ENCODE measurements at regions not wholly inside any gene's neighbourhood (a gene's known extent, or its start where the extent isn't known, plus 50 kb on each side); places are given as distances from the start of the nearest gene placed in this dataset.

DNA sequence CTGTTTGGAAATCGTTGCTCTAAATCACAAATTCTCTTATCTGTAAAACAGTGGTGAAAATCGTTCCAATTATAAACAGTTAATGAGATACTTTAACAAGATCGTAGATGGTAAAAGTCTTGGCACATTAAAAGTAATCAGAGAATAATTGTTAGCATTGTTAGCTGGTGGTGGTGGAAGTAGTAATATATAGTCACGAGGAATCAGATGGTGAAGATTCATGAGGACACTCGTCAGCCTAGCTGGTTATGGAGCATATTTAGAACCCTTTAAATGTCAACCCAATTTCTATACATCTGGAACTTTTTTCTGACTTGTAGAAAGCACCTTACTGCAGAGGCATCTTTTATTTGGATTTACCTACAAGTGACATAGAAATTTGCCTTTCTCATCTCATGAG is 190.8 kb downstream of the TLE1 start:
- no peak overlapping the region for H3K4ac ChIP-seq (replicated peaks; ENCODE audit: insufficient read length, low read depth, low read length)
- DNase-seq (ENCODE audit: low read depth in 1 of 2, low spot score in 2 of 2) (no peak), FAIRE-seq (no peak)
- H2BK120ac ChIP-seq (replicated peaks; ENCODE audit: low read depth, low read length) = no peak overlapping the region
- 93% methylated on average over 5 of the region's 5 CpGs; no CpG with 5 or more reads in 1 of the 2 experiments for WGBS, 2 experiments (ENCODE audit: extremely low coverage in 1 of 2, insufficient coverage in 1 of 2, insufficient read length in 1 of 2, insufficient replicate concordance in 2 of 2, low coverage in 1 of 2, low lambda C conversion rate in 2 of 2, missing lambda C conversion rate in 1 of 2)
- no peak overlapping the region for H3K27ac ChIP-seq (ENCODE audit: low read depth, low read length)
- no peak overlapping the region for H4K91ac ChIP-seq (replicated peaks; ENCODE audit: insufficient read length, low read length)
- no peak overlapping the region for H3K9ac ChIP-seq (replicated peaks in 1 of 4; ENCODE audit: extremely low read depth in 1 of 4, low read depth in 3 of 4, low read length in 3 of 4)
- no peak overlapping the region for H2AK5ac ChIP-seq (ENCODE audit: low read depth, low read length)
- no peak overlapping the region for H4K5ac ChIP-seq (ENCODE audit: insufficient read length, low read depth, low read length)
- no peaks in the 10 kb centered on the region for H3K79me2 ChIP-seq (ENCODE audit: control insufficient read depth in 1 of 2, insufficient read depth in 2 of 2, low read length in 2 of 2)
- no peak overlapping the region for H3K4me2 ChIP-seq (ENCODE audit: insufficient read depth in 1 of 2, low read depth in 2 of 2, low read length in 2 of 2)
- H3K56ac ChIP-seq (replicated peaks; ENCODE audit: insufficient read length, low read depth, low read length) = no peak overlapping the region
- no peak overlapping the region for H3K23ac ChIP-seq (ENCODE audit: insufficient read length)
- POLR2A ChIA-PET (ENCODE audit: partially characterized antibody) = no interaction called here
- H2BK12ac ChIP-seq (ENCODE audit: low read depth, low read length) = no peak overlapping the region
- no peak overlapping the region for H4K8ac ChIP-seq (ENCODE audit: extremely low read depth, insufficient read depth, low read length)
- no peak overlapping the region for H2BK20ac ChIP-seq (ENCODE audit: low read length)
- H3K36me3 ChIP-seq (ENCODE audit: control insufficient read depth in 2 of 4, insufficient read depth in 4 of 4, low read length in 3 of 4) = no peaks in the 10 kb centered on the region
- H3K18ac ChIP-seq (ENCODE audit: extremely low read depth, low read length) = no peak overlapping the region
- no peak overlapping the region for H3K4me3 ChIP-seq (ENCODE audit: extremely low read depth in 1 of 4, insufficient read depth in 2 of 4, low read depth in 3 of 4, low read length in 4 of 4)
- no peak overlapping the region for H2BK5ac ChIP-seq (ENCODE audit: low read depth, low read length)
- H2AFZ ChIP-seq (ENCODE audit: low read length) = no peak overlapping the region
- CTCF ChIA-PET (ENCODE audit: partially characterized antibody) = no interaction called here
- no peaks in the 10 kb centered on the region for H3K4me1 ChIP-seq (replicated peaks in 1 of 4; ENCODE audit: control insufficient read depth in 3 of 4, insufficient read depth in 4 of 4, low read length in 3 of 4)
- H3K23me2 ChIP-seq (ENCODE audit: low read depth, low read length) = no peaks in the 10 kb centered on the region
- TF ChIP-seq FOSL1 (IDR thresholded peaks at IDR 0.05; ENCODE audit: insufficient read depth, low read depth, low read length) (no peak), BRCA1 (IDR thresholded peaks at IDR 0.05; ENCODE audit: low read depth, low read length) (no peak), PHF8 (conservative IDR thresholded peaks at IDR 0.05; ENCODE audit: low read depth, low read length) (no peak), JUND (IDR thresholded peaks at IDR 0.05; ENCODE audit: low read length) (no peak), NRF1 (IDR thresholded peaks at IDR 0.05; ENCODE audit: low read depth, low read length) (no peak), YY1 (IDR thresholded peaks at IDR 0.05; ENCODE audit: low read depth, low read length) (no peak), SAP30 (IDR thresholded peaks at IDR 0.05; ENCODE audit: insufficient read depth, insufficient replicate concordance, low read length) (no peak), EP300 (IDR thresholded peaks at IDR 0.05; ENCODE audit: borderline replicate concordance in 1 of 2, low read depth in 2 of 2, low read length in 2 of 2) (no peak), KDM4A (IDR thresholded peaks at IDR 0.05; ENCODE audit: low read depth, low read length, severe bottlenecking) (no peak), TAF1 (IDR thresholded peaks at IDR 0.05; ENCODE audit: low read depth, low read length) (no peak), SP1 (IDR thresholded peaks at IDR 0.05; ENCODE audit: low read depth, low read length) (no peak)
- TF ChIP-seq, protein P1, sequence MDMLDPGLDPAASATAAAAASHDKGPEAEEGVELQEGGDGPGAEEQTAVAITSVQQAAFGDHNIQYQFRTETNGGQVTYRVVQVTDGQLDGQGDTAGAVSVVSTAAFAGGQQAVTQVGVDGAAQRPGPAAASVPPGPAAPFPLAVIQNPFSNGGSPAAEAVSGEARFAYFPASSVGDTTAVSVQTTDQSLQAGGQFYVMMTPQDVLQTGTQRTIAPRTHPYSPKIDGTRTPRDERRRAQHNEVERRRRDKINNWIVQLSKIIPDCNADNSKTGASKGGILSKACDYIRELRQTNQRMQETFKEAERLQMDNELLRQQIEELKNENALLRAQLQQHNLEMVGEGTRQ (IDR thresholded peaks at IDR 0.05; ENCODE audit: low read length) = no peak
- H3K14ac ChIP-seq (ENCODE audit: insufficient read length) = no peak overlapping the region
- H2BK15ac ChIP-seq (ENCODE audit: low read length) = no peak overlapping the region
- H3K27me3 ChIP-seq (replicated peaks in 1 of 4; ENCODE audit: control insufficient read depth in 3 of 4, extremely low read depth in 1 of 4, insufficient read depth in 3 of 4, low read length in 3 of 4) = no peaks in the 10 kb centered on the region
- H3K9me3 ChIP-seq (ENCODE audit: insufficient read depth in 2 of 2, low read depth in 1 of 2, low read length in 1 of 2) = no peaks in the 10 kb centered on the region
- no peaks in the 10 kb centered on the region for H3K79me1 ChIP-seq (ENCODE audit: low read depth, low read length)
- H4K20me1 ChIP-seq (replicated peaks in 1 of 2; ENCODE audit: control insufficient read depth in 1 of 2, insufficient read depth in 2 of 2, low read length in 2 of 2) = no peaks in the 10 kb centered on the region
